Urinary bladder (tissue), 3 donors: ENCODE measurements at regions not wholly inside any gene's neighbourhood (a gene's known extent, or its start where the extent isn't known, plus 50 kb on each side); places are given as distances from the start of the nearest gene placed in this dataset.
A peak's percentile ranks its signal among the peaks of the same experiment; 100 is the strongest.

ENCODE experiments used
- DNase-seq: peaks from one replicate; pipeline ENCODE4 v3.0.0-alpha.2; 2015; ENCODE audit errors: extremely low spot score
- H3K27ac ChIP-seq: one replicate; pipeline ENCODE4 v1.5.1; 2013; ENCODE audit warnings: low read depth, mild to moderate bottlenecking, moderate library complexity
- H3K36me3 ChIP-seq: one replicate; pipeline ENCODE4 v1.6.1; 2013; ENCODE audit warnings: mild to moderate bottlenecking, moderate library complexity; ENCODE audit not compliant: insufficient read depth
- H3K4me1 ChIP-seq: one replicate; pipeline ENCODE4 v1.6.1; 2013; ENCODE audit warnings: mild to moderate bottlenecking, moderate library complexity; ENCODE audit not compliant: insufficient read depth
- H3K4me3 ChIP-seq: one replicate; pipeline ENCODE4 v1.5.1; 2013; ENCODE audit warnings: low read depth, low read length
- WGBS: extraction: QIAGEN DNeasy Blood & Tissue Kit; methylation state at CpG from one replicate; pipeline ENCODE4 v1.1.7; 2013; 5-methylcytosine and 5-hydroxymethylcytosine counted together
- donor health status: healthy with polysubstance abuse.
- donor health status: healthy.

DNA sequence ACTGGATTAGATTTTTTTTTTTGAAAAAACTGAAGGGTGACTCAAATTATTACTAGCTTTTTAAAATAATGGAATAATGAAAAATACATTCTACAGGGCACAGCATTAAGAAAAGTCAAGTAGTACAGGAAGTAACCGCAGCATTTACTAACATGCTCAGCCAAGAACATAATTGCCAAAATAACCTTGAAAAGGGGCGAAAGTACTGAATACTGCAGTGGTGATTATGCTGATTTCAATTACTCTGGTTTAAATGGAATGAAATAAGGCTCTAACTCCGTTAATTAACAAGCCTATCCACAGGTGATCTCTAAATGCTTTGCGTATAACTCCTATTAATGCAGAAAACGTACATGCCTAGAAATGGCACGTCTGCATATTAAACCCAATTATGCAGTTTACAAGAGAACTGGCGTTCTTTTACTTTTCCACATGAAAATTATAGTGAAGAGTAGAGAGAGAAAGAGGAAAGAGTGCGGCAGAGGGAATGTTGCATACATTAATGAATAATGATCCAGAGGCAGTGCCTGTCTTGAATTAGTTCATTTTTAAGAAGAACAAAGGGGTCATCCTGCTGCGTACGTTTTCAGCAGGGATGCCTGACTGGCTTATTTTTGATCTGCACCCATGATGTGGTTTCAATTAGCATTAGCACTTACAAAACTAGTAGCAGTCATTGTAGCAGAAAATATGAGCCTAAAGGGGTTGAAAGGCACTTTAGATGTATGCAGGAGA, 612.4 kb downstream of the NYAP2 start:
- Histone ChIP-seq H3K27ac (no peak overlapping the region), H3K4me3 (no peak overlapping the region), H3K4me1 (no peaks in the 10 kb centered on the region), H3K36me3 (no peaks in the 10 kb centered on the region)
- WGBS, result 88% methylated on average over 10 of the region's 10 CpGs
- DNase-seq, result no peak

DNA sequence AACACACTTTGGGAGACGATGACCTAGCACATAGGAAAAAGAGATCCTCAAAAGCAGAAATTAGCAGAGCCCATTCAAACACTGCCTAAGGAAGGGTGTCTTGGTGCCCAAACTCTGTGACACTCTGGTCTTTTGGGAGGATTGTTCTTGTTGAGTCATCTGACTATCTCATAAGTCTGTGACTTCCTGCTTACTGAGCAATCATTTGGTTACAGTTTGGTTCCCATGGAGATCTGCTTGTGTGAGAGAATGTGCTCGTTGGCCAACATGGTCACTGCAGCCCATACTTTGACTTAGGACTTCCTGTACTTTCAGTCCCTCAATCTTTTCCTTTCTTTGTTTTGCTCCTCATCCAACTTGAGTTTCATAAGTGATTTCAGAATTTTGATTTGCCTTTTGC, 602.9 kb downstream of the NYAP2 start:
- WGBS, result 51% methylated on average over 2 of the region's 2 CpGs
- H3K4me3 ChIP-seq, result no peak overlapping the region
- H3K36me3 ChIP-seq, result no peaks in the 10 kb centered on the region
- no peak for DNase-seq
- no peaks in the 10 kb centered on the region for H3K4me1 ChIP-seq
- no peak overlapping the region for H3K27ac ChIP-seq

DNA sequence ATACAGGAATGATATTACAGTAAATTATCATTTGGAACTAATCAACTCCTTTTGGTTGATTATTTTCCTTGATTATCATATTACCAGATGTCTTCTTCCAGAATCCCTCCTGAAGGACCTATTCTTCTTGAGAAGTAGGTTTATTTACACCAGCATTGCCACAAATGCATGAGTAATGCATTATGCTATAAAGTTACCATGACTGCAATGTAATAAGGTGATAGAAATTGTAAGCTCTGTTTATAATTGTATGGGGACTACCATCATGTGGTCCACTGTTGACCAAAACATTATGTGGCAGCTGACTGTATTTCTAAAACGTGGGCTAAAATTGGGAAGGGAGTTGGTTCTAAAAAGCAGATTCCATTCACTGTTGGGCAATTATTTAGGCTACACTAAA, 602.2 kb downstream of the NYAP2 start:
- WGBS, result 76% methylated on average over 1 of the region's 1 CpG
- H3K27ac ChIP-seq, result no peak overlapping the region
- no peak overlapping the region for H3K4me3 ChIP-seq

DNA sequence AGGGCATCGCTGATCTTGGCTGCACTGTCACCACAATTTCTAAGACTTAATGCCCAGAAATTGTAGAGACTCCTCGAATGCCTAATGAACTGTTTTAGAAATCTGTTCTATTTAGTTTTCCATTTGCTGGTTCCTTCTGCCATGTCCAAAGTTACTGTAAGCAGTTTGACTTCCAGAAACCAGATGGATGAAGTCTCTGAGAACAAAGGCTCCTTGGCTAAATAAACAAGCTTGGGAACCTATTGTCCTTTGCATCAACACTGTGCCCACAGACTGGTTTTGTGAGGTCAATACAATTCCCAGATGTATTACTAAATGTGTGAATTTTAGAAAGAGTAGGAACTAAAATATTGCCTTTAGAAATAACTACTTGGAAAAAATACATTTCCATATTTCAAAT, 600.2 kb downstream of the NYAP2 start:
- no peak overlapping the region for H3K4me3 ChIP-seq
- H3K27ac ChIP-seq, result no peak overlapping the region
- H3K4me1 ChIP-seq, result no peaks in the 10 kb centered on the region
- whole genome bisulfite sequencing, result 84% methylated on average over 2 of the region's 2 CpGs
- no peaks in the 10 kb centered on the region for H3K36me3 ChIP-seq
- DNase-seq, result no peak

More for the DNA sequence above, 602.2 kb downstream of the NYAP2 start:
- no peak for DNase-seq
- H3K4me1 ChIP-seq, result no peaks in the 10 kb centered on the region
- H3K36me3 ChIP-seq, result no peaks in the 10 kb centered on the region

DNA sequence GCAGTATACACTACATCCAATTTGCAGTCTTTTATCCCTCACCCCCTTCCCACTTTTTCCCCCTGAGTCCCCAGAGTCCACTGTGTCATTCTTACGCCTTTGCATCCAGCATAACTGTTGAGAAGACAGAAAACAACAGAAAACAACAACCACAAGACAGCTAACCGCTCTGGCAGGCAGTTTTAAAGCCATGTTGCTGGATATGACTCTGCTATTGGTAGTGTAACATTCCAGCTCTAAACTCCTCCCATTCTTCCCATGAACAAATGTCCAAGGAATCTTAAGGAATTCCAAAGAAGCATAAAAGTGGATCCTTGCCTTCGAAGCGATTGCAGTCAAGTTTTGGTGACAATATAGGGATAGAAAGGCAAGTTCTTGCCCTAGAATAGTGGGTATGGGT, 599.1 kb downstream of the NYAP2 start:
- H3K4me3 ChIP-seq, result no peak overlapping the region
- no peaks in the 10 kb centered on the region for H3K36me3 ChIP-seq
- 90% methylated on average over 4 of the region's 4 CpGs for WGBS
- no peaks in the 10 kb centered on the region for H3K4me1 ChIP-seq
- DNase-seq, result no peak
- no peak overlapping the region for H3K27ac ChIP-seq

DNA sequence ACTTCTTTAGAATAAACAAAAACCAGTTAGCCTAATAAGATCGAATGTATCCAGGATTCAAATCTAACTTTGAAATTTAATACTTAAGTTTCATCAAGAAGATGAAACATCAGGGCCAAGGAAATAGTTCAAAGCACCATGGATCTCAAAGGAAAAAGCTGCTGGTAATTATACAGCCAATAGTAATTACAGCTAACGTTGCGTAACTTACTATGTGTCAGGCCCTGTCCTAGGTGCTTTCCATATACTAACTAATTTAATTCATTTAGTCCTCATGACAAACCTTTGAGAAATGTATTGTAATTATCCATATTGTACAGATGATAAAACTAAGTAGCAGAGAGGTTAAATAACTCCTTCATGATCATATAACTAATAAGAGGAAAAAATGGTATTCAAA, 598.6 kb downstream of the NYAP2 start:
- 92% methylated on average over 3 of the region's 3 CpGs for WGBS
- no peak for DNase-seq
- Histone ChIP-seq H3K36me3 (no peaks in the 10 kb centered on the region), H3K4me1 (no peaks in the 10 kb centered on the region), H3K4me3 (no peak overlapping the region), H3K27ac (no peak overlapping the region)

DNA sequence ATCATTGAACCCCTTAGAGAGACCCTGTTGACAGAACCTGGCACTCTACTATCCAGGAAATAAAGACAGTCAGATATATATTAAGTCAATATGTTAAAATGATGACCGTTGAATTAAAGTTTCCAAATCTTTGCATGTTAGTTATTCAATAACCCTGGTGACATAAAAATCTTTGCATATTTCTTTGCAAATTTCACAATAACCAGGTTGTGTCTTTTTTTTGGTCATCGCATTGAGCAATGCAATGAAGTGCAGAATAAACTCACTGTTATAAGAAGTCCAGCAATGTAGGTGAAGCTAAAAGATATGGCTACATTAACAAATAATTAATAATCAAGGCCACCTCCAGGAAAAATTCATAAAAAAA, 596.9 kb downstream of the NYAP2 start:
- 89% methylated on average over 2 of the region's 2 CpGs for WGBS
- Histone ChIP-seq H3K4me3 (no peak overlapping the region), H3K27ac (no peak overlapping the region), H3K36me3 (no peaks in the 10 kb centered on the region), H3K4me1 (no peaks in the 10 kb centered on the region)
- no peak for DNase-seq

DNA sequence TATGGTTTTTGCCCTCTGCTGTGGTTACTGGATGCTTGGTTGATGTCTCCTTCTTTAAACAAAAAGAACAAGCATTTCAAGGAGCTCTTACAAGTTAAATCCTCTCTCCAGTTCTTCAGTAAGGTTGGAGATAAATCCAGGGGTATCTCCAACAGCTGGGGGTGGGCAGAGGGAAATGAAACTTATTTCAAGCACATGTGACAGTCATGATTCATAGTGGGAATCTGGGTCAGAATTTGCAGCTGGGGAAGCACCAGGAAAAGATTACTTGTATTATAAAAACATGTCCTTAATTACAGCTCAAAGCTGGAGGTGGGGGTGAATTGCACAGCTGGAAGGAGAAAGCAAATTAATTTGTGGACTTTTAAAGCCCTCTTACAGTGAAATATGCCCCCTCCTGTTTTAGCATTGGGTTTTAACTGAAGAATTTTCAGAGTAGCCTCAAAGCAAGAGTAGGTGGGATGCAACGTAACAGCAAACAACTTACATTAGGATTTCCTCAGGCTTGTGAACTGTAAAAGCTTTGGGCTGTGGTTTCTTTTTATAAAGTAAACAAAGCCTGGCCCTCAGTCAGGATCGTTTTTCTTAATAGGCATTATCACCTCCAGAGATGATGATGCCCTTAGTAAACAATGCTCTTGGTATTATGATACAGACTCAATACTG, 596.4 kb downstream of the NYAP2 start:
- no peaks in the 10 kb centered on the region for H3K36me3 ChIP-seq

DNA sequence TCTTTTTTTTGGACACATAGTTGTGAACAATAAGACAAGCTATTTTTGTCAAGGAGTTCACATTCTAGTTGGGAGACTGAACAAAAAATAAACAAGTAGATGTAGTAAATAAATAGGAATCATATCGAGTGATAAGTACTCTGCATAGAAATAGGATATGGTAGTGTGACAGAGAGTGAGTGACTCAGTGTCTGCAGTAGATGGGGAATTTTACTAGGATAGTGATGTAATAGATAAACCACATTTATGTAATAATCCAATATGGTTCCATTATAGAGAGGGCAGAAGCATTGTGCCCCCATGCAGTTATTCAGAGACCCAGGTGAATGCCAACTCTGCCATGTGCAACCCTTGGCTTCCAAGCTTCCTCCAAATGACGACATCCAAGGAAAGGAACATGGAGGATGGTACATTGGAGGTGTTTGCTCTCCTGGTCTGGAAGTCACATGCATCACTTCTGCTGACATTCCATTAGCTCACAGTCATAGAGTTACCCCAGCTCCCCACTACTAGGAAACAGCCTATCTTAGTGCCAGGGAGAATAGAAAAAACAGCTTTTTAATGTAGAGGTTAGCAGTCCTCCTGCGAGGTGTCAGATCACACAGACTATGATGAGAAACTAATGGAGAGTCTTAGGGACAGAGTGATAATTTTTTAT, 595.4 kb downstream of the NYAP2 start:
- H3K27ac ChIP-seq, result no peak overlapping the region

More for the DNA sequence above, 596.4 kb downstream of the NYAP2 start:
- H3K27ac ChIP-seq, result peak overlapping the region; percentile 23
- H3K4me3 ChIP-seq, result no peak overlapping the region
- H3K4me1 ChIP-seq, result no peaks in the 10 kb centered on the region
- DNase-seq, result no peak
- WGBS, result 37% methylated on average over 2 of the region's 2 CpGs

DNA sequence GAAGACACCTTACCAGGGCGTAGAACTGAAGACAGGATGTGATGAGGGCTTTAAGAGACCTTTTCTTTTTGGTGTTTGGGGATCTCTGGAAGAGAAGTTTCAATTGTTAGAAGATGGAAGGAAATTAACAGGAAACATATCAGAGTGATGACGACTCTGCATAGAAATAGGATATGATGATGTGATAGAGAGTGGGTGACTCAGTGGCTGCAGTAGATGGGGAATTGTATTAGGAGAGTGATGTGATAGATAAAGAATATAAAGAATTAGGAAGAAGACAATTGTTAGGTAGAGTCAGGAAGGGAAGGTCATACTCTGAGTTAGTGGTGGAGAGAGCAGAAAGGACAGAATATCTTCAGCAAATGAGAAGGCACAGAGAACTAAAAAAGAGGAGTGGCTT, 593.9 kb downstream of the NYAP2 start:
- H3K4me1 ChIP-seq, result no peaks in the 10 kb centered on the region
- H3K36me3 ChIP-seq, result no peaks in the 10 kb centered on the region
- no peak overlapping the region for H3K27ac ChIP-seq
- no peak overlapping the region for H3K4me3 ChIP-seq
- WGBS, result 87% methylated on average over 2 of the region's 2 CpGs
- no peak for DNase-seq

More for the DNA sequence above, 595.4 kb downstream of the NYAP2 start:
- Histone ChIP-seq H3K36me3 (no peaks in the 10 kb centered on the region), H3K4me1 (no peaks in the 10 kb centered on the region), H3K4me3 (no peak overlapping the region)
- WGBS, result 94% methylated on average over 3 of the region's 3 CpGs
- DNase-seq, result no peak

DNA sequence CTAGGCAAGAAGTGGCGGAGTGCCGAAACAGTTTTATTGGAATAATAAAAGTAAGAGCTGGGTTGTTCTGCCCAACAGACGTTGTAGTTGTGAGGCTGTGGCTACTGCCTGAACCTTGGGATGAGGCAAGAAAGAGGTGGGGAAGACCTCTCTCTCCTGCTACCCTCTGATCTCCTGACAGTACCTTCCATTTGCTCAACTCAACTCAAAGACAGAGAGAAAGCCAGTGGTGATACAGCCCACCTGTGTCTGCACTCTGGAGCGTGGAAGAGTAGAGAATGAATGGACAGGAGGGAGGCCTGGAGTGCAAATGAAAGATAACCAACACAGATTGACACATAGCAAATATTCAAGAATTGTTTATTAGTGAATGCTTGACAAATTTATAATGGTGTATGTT, 590.3 kb downstream of the NYAP2 start:
- Histone ChIP-seq H3K36me3 (no peaks in the 10 kb centered on the region), H3K4me1 (no peaks in the 10 kb centered on the region), H3K4me3 (no peak overlapping the region), H3K27ac (no peak overlapping the region)
- 93% methylated on average over 4 of the region's 4 CpGs for WGBS
- DNase-seq, result no peak

DNA sequence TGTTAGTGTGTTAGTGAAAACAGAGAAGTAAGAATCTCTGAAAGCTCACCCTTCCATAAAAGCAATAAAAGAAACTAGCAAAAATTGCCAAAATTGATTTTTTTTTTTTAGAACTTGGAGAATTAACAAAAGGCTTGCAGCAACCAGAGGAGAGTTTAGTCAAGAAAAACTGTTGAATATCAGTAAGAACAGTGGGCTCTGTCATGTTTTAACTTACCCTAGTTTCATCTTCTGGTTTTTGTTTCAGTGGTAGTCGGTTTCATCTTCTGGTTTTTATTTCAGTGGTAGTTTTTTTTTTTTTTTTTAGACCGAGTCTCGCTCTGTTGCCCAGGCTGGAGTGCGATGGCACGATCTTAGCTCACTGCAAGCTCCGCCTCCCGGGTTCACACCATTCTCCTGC, 580.9 kb downstream of the NYAP2 start:
- DNase-seq, result no peak
- no peaks in the 10 kb centered on the region for H3K4me1 ChIP-seq
- H3K36me3 ChIP-seq, result peaks cover 2% of the 10 kb centered on the region
- WGBS, result 94% methylated on average over 7 of the region's 7 CpGs
- H3K4me3 ChIP-seq, result no peak overlapping the region
- no peak overlapping the region for H3K27ac ChIP-seq

DNA sequence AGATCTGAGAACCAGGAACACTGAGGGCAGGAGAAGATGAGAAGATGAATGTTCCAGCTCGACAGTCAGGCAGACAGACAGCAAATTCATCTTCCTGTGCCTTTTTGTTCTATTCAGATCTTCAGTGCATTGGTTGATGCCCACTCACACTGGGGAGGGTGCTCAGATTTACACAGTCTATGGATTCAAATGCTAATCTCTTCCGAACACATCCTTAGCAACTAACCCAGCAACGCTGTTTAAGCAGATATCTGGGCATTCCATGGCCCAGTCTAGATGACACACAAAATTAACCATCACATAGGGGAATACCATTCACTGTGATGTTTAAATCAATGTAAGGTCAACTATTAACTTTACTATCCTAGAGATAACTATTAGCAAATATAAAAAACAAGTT, 571.9 kb downstream of the NYAP2 start:
- Histone ChIP-seq H3K4me3 (no peak overlapping the region), H3K4me1 (no peaks in the 10 kb centered on the region), H3K27ac (no peak overlapping the region), H3K36me3 (no peaks in the 10 kb centered on the region)
- no peak for DNase-seq
- 89% methylated on average over 3 of the region's 3 CpGs for WGBS

DNA sequence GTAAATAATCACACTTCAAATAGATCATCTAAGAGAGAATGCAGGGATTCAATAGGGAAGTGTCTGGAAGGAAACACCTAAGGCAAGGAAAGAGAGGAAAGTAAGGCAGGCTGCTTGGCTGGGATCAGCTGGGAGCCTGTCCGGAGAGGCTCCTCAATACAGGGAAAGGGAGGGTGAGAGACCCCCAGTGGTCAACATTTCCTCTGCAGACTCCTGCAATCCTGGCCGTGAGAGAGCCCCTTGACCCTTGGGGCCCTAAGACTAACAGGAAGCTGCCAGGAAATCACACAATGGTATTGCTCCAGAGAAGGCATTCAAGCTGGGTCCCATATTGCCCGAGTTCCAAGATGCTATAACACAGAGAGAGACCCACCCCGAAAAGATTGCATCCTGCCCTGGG, 549.4 kb downstream of the NYAP2 start:
- no peak for DNase-seq
- H3K27ac ChIP-seq, result no peak overlapping the region
- no peaks in the 10 kb centered on the region for H3K36me3 ChIP-seq
- H3K4me3 ChIP-seq, result no peak overlapping the region
- 69% methylated on average over 4 of the region's 4 CpGs for WGBS
- H3K4me1 ChIP-seq, result no peaks in the 10 kb centered on the region
